Osteoblast (primary cell): ENCODE measurements at regions not wholly inside any gene's neighbourhood (a gene's known extent, or its start where the extent isn't known, plus 50 kb on each side); places are given as distances from the start of the nearest gene placed in this dataset.
A peak's percentile ranks its signal among the peaks of the same experiment; 100 is the strongest.

Experiments
- DNase-seq: peaks from one replicate; pipeline ENCODE4 v3.0.0; 2011; ENCODE audit warnings: low spot score, mixed read lengths; ENCODE audit not compliant: insufficient read length; ENCODE audit errors: missing footprints
- H2AFZ ChIP-seq: 2 replicates; pipeline ENCODE4 v1.6.0; 2011; ENCODE audit warnings: mild to moderate bottlenecking, low read length
- H3K27ac ChIP-seq: 2 replicates; pipeline ENCODE4 v1.5.1; 2011; ENCODE audit warnings: mild to moderate bottlenecking, low read depth, low read length, moderate library complexity
- H3K27me3 ChIP-seq: 2 replicates; pipeline ENCODE4 v1.6.0; 2012; ENCODE audit warnings: mild to moderate bottlenecking, control low read depth, inconsistent platforms, low read length, moderate library complexity; ENCODE audit not compliant: insufficient read depth
- H3K36me3 ChIP-seq: 2 replicates; pipeline ENCODE4 v1.5.1; 2011; ENCODE audit warnings: mild to moderate bottlenecking, low read length, control low read depth, moderate library complexity; ENCODE audit not compliant: insufficient read depth
- H3K4me1 ChIP-seq: 2 replicates; pipeline ENCODE4 v1.5.1; 2011; ENCODE audit warnings: mild to moderate bottlenecking, low read length, control low read depth, moderate library complexity; ENCODE audit not compliant: insufficient read depth
- H3K4me2 ChIP-seq: 2 replicates; pipeline ENCODE4 v1.6.0; 2011; ENCODE audit warnings: mild to moderate bottlenecking, low read length; ENCODE audit not compliant: insufficient read depth
- H3K4me3 ChIP-seq: fragments of 200-600 bp; sonication (generic); 3 replicates; pipeline ENCODE4 v1.5.1; 2012; ENCODE audit warnings: mild to moderate bottlenecking, low read length, inconsistent platforms; ENCODE audit not compliant: insufficient read depth
- H3K79me2 ChIP-seq: 2 replicates; pipeline ENCODE4 v1.6.0; 2012; ENCODE audit warnings: mild to moderate bottlenecking, low read length, control low read depth, inconsistent platforms; ENCODE audit not compliant: insufficient read depth
- H3K9me3 ChIP-seq: 2 replicates; pipeline ENCODE4 v1.5.1; 2011; ENCODE audit warnings: low read depth, low read length, control low read depth
- H4K20me1 ChIP-seq: 2 replicates; pipeline ENCODE4 v1.6.0; 2012; ENCODE audit warnings: mild to moderate bottlenecking, low read length, control low read depth; ENCODE audit not compliant: insufficient read depth
- TF ChIP-seq, protein P1 (sequence below): IDR thresholded peaks from 2 replicates; pipeline ENCODE4 v1.5.1; 2011; ENCODE audit warnings: mild to moderate bottlenecking, low read depth, low read length, moderate library complexity; ENCODE audit errors: extremely low read depth

DNA sequence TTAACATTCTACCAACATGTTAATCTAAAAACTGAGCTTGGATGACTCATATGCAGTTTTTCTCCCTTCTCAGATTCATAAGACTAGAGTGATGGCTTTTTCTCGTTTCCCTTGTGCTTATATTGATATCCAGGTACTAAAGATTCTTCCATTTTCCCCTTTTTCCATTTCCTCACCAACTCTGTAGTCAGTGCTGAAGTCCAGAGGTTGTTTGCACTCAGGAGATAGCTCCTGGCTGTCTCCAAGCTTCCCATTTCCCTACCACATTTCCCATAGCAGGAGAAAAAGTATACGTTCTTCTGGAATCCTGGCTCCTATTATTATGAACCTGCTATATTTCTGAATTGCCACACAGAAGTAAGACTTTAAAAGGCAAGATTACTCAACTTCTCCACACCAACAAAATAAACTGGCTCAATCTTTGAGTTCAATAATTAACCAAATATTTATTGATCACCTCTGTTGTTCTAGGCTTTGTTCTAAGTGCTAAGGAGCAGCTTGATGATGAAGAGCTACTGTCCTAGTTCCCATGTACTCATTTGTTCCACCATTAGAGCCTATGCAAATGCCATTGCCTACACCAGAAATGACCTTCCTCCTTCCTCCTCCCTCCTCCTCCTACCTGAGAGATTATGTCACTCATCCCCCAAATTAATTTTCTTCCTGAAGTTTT is 454.4 kb upstream of the RPS6KA3 start:
- no peaks in the 10 kb centered on the region for H3K27me3 ChIP-seq
- no peak overlapping the region for H2AFZ ChIP-seq
- H4K20me1 ChIP-seq: no peaks in the 10 kb centered on the region
- no peak overlapping the region for H3K4me3 ChIP-seq
- no peak overlapping the region for H3K27ac ChIP-seq
- no peak for DNase-seq
- H3K4me2 ChIP-seq: no peak overlapping the region
- H3K79me2 ChIP-seq: no peaks in the 10 kb centered on the region
- H3K4me1 ChIP-seq: no peaks in the 10 kb centered on the region
- H3K9me3 ChIP-seq: no peaks in the 10 kb centered on the region
- H3K36me3 ChIP-seq: no peaks in the 10 kb centered on the region
- TF ChIP-seq, protein P1, sequence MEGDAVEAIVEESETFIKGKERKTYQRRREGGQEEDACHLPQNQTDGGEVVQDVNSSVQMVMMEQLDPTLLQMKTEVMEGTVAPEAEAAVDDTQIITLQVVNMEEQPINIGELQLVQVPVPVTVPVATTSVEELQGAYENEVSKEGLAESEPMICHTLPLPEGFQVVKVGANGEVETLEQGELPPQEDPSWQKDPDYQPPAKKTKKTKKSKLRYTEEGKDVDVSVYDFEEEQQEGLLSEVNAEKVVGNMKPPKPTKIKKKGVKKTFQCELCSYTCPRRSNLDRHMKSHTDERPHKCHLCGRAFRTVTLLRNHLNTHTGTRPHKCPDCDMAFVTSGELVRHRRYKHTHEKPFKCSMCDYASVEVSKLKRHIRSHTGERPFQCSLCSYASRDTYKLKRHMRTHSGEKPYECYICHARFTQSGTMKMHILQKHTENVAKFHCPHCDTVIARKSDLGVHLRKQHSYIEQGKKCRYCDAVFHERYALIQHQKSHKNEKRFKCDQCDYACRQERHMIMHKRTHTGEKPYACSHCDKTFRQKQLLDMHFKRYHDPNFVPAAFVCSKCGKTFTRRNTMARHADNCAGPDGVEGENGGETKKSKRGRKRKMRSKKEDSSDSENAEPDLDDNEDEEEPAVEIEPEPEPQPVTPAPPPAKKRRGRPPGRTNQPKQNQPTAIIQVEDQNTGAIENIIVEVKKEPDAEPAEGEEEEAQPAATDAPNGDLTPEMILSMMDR: no peak

DNA sequence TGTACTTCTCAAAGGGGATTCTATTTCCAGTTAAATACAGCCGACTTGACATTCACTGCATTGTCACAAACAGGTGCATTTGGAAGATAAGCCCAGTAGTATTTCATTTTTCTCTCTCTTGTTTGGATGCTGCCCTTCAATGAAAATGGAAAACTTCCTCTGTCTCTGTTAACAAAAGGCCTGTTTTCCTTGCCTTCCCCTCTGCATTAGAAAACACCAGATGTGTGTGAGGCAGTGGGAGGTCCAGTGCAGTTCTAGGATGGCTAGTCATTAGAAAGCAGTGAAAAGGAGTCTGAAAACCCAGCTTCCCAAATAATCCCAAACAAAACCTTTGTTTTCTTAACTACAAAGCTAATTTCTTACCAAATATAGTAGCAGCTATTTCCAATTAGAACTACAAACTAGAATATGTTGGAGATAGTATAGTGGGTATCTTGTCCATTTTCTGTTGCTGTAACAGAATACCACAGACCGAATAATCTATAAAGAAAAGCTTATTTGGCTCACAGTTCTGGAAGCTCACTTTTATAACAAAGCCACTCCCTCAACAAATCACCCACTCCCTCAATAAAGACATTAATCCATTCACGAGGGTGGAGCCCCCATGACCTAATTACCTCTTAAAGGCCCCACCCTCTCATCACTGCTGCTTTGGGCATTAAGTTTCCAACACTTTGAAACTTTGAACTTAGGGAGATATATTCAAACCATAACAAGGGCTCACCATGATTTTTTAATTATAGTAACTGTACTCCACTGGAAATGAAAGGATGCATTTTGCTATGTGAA is 452.1 kb upstream of the RPS6KA3 start:
- no peak for DNase-seq
- H3K9me3 ChIP-seq: no peaks in the 10 kb centered on the region
- TF ChIP-seq, protein P1: no peak

DNA sequence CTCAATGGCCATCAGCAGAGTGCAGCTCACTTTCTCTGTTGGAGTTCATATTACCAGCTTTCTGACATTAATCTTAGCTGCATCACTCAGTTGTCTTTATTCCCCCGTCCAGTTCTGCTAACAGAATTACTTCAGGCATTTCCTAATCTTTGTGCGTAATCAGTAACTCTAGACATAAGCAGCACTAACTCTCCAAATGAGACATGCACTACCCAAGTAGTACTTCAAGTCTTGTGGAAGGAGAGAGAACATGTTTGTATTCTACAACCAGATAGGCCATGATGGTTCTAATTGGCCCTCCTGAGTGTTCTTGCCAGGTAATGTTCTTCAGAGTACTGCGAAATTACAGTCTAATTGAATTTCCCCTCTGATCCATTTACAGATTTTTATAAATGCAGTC is 448.5 kb upstream of the RPS6KA3 start:
- no peaks in the 10 kb centered on the region for H3K27me3 ChIP-seq
- H3K9me3 ChIP-seq: no peaks in the 10 kb centered on the region
- no peak overlapping the region for H3K27ac ChIP-seq
- no peak for DNase-seq
- H2AFZ ChIP-seq: no peak overlapping the region
- TF ChIP-seq, protein P1: no peak
- H4K20me1 ChIP-seq: no peaks in the 10 kb centered on the region
- no peak overlapping the region for H3K4me3 ChIP-seq
- no peaks in the 10 kb centered on the region for H3K79me2 ChIP-seq
- no peak overlapping the region for H3K4me2 ChIP-seq
- H3K4me1 ChIP-seq: no peaks in the 10 kb centered on the region
- H3K36me3 ChIP-seq: no peaks in the 10 kb centered on the region

More for the DNA sequence above, 452.1 kb upstream of the RPS6KA3 start:
- Histone ChIP-seq H3K27me3 (no peaks in the 10 kb centered on the region), H3K4me1 (no peaks in the 10 kb centered on the region), H3K27ac (no peak overlapping the region), H4K20me1 (no peaks in the 10 kb centered on the region), H3K79me2 (no peaks in the 10 kb centered on the region), H3K4me2 (no peak overlapping the region), H3K4me3 (no peak overlapping the region), H3K36me3 (no peaks in the 10 kb centered on the region), H2AFZ (no peak overlapping the region)

DNA sequence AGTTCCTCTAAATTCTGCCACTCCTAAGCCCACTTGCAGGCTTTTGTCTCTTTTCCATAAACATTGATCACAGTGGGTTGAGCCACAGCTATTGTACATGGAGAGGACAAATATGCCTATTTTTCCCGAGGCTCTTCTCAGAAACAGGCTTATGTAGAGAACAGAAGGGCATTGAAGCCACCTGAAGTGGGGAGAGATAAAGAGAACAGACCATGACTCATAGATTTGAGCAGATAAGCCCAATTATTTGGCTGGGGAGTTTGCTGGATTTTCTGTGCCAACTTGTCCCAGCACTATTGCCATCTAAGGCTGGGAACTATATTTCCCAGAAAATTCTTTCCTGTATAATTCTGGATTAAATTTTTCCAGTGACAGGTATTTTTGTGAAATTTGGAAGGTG is 446.1 kb upstream of the RPS6KA3 start:
- H2AFZ ChIP-seq: no peak overlapping the region
- no peak overlapping the region for H3K27ac ChIP-seq
- no peaks in the 10 kb centered on the region for H3K9me3 ChIP-seq
- H3K27me3 ChIP-seq: no peaks in the 10 kb centered on the region
- no peaks in the 10 kb centered on the region for H3K79me2 ChIP-seq
- no peaks in the 10 kb centered on the region for H4K20me1 ChIP-seq
- H3K36me3 ChIP-seq: no peaks in the 10 kb centered on the region
- no peaks in the 10 kb centered on the region for H3K4me1 ChIP-seq
- DNase-seq: peak; percentile 3
- no peak overlapping the region for H3K4me2 ChIP-seq
- TF ChIP-seq, protein P1: no peak
- H3K4me3 ChIP-seq: no peak overlapping the region
